ENCODE measurements at regions not wholly inside any gene's neighbourhood (a gene's known extent, or its start where the extent isn't known, plus 50 kb on each side); places are given as distances from the start of the nearest gene placed in this dataset.

DNA sequence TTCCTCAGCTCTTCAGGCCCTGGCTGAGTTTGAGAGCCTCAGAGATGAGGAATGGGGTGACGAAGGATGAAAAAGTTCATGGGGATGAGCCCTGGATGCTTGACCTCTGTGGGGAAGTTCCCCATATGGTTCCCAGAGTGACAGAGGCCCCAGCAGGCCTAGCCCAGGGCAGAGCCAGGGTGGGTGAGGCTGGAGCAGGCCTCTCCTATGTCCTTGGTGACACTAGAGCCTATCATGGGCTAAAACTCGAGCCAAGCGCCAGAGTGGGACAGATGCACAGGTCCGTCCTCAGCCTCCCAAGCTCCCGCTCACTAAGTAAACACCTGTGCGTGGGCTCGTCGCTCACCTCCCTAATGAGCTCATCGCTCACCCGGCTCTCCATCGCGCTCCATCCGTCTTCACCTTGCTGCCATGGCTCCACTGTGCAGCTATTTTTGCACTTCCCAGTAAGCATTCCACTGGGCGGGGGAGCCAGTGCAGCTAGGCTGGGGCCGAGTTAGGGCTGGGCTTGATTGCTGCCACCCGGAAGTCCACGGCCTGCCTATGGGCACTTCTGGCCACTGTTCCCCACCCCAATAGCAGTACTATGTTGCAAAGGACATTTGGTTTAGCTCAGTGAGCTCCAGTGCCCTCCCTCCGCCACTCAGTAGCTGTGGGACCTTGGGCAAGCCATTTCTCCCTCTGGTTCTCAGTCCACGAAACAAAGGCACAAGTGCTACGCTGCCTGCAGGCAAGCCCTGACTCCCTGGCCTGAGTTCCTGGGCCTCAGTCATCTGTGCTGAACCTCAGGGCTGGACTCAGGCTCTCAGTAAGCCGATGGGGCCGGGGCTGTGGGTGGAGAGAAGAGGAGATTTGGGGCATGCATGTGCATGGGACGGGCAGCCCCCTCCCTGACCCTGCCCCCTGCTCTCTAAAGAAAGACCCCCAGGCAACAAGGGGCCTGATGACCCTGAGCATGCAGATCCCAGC is 117.3 kb upstream of the PCBD1 start:
- RAD21 ChIA-PET (ENCODE audit: low non-redundant PET in 1 of 2, low total read pairs in 2 of 2, uncharacterized antibody in 2 of 2, unreplicated experiment in 2 of 2): no interaction called here
- CTCF ChIA-PET: no interaction called here
- intact Hi-C loops (cut with micrococcal nuclease): no loop called here
- Histone ChIP-seq H3K9ac (ENCODE audit: low read length) (no peak overlapping the region), H3K4me1 (ENCODE audit: control insufficient read depth in 1 of 2, insufficient read depth in 2 of 2, low read length in 2 of 2) (peaks cover 0 to 6% of the 10 kb centered on the region in 2 experiments; a peak in 2 of 4 replicates), H2AFZ (ENCODE audit: low read depth, low read length, poor library complexity, severe bottlenecking) (no peak overlapping the region), H3K36me3 (ENCODE audit: control insufficient read depth in 1 of 2, insufficient read depth in 2 of 2, low read length in 2 of 2) (no peaks in the 10 kb centered on the region), H3K27me3 (ENCODE audit: insufficient read depth, low read length) (0 out of 2 replicates have a peak, but pooled peaks cover 8% of the 10 kb centered on the region), H3K9me3 (ENCODE audit: control insufficient read depth in 1 of 2, insufficient read depth in 1 of 2, low read depth in 1 of 2, low read length in 2 of 2) (no peaks in the 10 kb centered on the region), H4K20me1 (ENCODE audit: insufficient read depth) (no peaks in the 10 kb centered on the region), H3K4me3 (replicated peaks in 1 of 2; ENCODE audit: low read depth in 1 of 2, low read length in 2 of 2) (no peak overlapping the region), H3K27ac (ENCODE audit: low read depth, low read length) (no peak overlapping the region), H3K79me2 (ENCODE audit: insufficient read depth, low read length) (no peaks in the 10 kb centered on the region), H3K9me2 (ENCODE audit: insufficient read depth) (no peaks in the 10 kb centered on the region), H3K4me2 (ENCODE audit: low read length) (no peak overlapping the region)
- TF ChIP-seq CBX3 (IDR thresholded peaks at IDR 0.05; ENCODE audit: low read depth) (no peak), RAD21 (IDR thresholded peaks at IDR 0.05; ENCODE audit: low read depth) (no peak), EZH2 (IDR thresholded peaks at IDR 0.05) (no peak), EZH2phosphoT487 (IDR thresholded peaks at IDR 0.05; ENCODE audit: borderline replicate concordance) (no peak), JUND (IDR thresholded peaks at IDR 0.05) (no peak), CEBPB (IDR thresholded peaks at IDR 0.05; ENCODE audit: low read depth) (no peak), ZNF274 (IDR thresholded peaks at IDR 0.05; ENCODE audit: low read depth, low read length) (no peak), TCF7L2 (IDR thresholded peaks at IDR 0.05; ENCODE audit: borderline replicate concordance, extremely low read depth, insufficient read depth, insufficient read length) (no peak), SP1 (IDR thresholded peaks at IDR 0.05; ENCODE audit: low read depth) (no peak), POLR2AphosphoS5 (IDR thresholded peaks at IDR 0.05; ENCODE audit: low read depth, low read length) (no peak), SIN3A (IDR thresholded peaks at IDR 0.05; ENCODE audit: low read depth) (no peak), ELF1 (IDR thresholded peaks at IDR 0.05; ENCODE audit: borderline replicate concordance, low read depth) (no peak)
- TF ChIP-seq, protein P1, sequence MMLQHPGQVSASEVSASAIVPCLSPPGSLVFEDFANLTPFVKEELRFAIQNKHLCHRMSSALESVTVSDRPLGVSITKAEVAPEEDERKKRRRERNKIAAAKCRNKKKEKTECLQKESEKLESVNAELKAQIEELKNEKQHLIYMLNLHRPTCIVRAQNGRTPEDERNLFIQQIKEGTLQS (IDR thresholded peaks at IDR 0.05): no peak
- TF ChIP-seq, protein P2, sequence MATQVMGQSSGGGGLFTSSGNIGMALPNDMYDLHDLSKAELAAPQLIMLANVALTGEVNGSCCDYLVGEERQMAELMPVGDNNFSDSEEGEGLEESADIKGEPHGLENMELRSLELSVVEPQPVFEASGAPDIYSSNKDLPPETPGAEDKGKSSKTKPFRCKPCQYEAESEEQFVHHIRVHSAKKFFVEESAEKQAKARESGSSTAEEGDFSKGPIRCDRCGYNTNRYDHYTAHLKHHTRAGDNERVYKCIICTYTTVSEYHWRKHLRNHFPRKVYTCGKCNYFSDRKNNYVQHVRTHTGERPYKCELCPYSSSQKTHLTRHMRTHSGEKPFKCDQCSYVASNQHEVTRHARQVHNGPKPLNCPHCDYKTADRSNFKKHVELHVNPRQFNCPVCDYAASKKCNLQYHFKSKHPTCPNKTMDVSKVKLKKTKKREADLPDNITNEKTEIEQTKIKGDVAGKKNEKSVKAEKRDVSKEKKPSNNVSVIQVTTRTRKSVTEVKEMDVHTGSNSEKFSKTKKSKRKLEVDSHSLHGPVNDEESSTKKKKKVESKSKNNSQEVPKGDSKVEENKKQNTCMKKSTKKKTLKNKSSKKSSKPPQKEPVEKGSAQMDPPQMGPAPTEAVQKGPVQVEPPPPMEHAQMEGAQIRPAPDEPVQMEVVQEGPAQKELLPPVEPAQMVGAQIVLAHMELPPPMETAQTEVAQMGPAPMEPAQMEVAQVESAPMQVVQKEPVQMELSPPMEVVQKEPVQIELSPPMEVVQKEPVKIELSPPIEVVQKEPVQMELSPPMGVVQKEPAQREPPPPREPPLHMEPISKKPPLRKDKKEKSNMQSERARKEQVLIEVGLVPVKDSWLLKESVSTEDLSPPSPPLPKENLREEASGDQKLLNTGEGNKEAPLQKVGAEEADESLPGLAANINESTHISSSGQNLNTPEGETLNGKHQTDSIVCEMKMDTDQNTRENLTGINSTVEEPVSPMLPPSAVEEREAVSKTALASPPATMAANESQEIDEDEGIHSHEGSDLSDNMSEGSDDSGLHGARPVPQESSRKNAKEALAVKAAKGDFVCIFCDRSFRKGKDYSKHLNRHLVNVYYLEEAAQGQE (IDR thresholded peaks at IDR 0.05; ENCODE audit: low read depth): no peak
- TF ChIP-seq, protein P3, sequence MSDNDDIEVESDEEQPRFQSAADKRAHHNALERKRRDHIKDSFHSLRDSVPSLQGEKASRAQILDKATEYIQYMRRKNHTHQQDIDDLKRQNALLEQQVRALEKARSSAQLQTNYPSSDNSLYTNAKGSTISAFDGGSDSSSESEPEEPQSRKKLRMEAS (IDR thresholded peaks at IDR 0.05): no peak
- BruUV-seq (replicated peaks): no TSS peak
- POLR2A ChIA-PET: no interaction called here
- no peak for ATAC-seq
- DNase-seq (ENCODE audit: low read depth, low spot score): no peak

All from HCT116 (cell line).